GM12865 (cell line): ENCODE measurements at regions not wholly inside any gene's neighbourhood (a gene's known extent, or its start where the extent isn't known, plus 50 kb on each side); places are given as distances from the start of the nearest gene placed in this dataset.
A peak's percentile ranks its signal among the peaks of the same experiment; 100 is the strongest.

Source experiments
- DNase-seq: peaks from one replicate; pipeline ENCODE4 v3.0.0; 2010; ENCODE audit warnings: low read depth
- H3K4me3 ChIP-seq: 2 replicates; pipeline ENCODE4 v1.5.1; 2011; ENCODE audit warnings: mild to moderate bottlenecking, low read depth, low read length, control low read depth
- TF ChIP-seq, protein P1 (sequence below): IDR thresholded peaks from 2 replicates; pipeline ENCODE4 v1.5.1; 2011; ENCODE audit warnings: low read length, control low read depth, low read depth, inconsistent platforms; ENCODE audit not compliant: insufficient read depth; ENCODE audit errors: missing control alignments

DNA sequence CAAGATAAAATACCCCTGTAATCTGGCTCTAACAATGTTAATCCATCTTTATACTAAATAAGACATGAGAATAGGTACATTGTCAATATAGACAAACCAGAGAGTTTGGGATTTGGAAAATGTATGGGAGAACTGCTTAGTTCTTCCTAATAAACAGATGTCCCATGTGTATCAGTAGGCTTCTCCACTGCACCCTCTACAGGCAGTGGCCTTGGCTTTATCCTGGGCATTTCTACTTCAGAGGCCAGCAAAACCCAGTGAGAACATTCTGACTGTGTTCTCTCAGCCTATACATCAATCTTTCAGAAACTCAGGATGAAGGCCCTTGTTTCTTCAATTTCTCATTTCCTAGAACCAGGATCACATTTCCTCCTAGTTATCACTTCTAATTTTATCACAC lies 1167.5 kb upstream of the ACVR2A start:
- no peak overlapping the region for H3K4me3 ChIP-seq
- no peak for DNase-seq
- TF ChIP-seq, protein P1, sequence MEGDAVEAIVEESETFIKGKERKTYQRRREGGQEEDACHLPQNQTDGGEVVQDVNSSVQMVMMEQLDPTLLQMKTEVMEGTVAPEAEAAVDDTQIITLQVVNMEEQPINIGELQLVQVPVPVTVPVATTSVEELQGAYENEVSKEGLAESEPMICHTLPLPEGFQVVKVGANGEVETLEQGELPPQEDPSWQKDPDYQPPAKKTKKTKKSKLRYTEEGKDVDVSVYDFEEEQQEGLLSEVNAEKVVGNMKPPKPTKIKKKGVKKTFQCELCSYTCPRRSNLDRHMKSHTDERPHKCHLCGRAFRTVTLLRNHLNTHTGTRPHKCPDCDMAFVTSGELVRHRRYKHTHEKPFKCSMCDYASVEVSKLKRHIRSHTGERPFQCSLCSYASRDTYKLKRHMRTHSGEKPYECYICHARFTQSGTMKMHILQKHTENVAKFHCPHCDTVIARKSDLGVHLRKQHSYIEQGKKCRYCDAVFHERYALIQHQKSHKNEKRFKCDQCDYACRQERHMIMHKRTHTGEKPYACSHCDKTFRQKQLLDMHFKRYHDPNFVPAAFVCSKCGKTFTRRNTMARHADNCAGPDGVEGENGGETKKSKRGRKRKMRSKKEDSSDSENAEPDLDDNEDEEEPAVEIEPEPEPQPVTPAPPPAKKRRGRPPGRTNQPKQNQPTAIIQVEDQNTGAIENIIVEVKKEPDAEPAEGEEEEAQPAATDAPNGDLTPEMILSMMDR = no peak

DNA sequence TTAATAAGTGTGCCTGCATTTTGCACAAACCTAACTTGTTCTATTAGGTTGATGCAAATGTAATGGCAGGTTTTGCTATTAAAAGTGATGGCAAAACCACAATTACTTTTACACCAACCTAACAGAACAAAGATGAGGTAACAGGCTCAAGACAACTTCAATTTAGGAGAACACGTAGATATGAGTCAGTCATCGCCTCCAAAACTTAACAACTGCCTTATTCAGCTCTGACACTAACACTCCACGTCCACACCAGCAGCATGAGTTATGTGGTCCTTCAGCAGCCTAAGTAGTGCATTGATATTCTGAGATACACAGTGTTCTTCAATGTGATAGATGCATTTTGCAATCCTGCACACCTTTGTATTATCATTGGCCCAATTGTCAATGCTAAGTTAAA lies 1175.1 kb upstream of the ACVR2A start:
- no peak overlapping the region for H3K4me3 ChIP-seq
- TF ChIP-seq, protein P1 = no peak
- DNase-seq = no peak

- no peak for DNase-seq
- TF ChIP-seq, protein P1 = no peak
- no peak overlapping the region for H3K4me3 ChIP-seq
These were observed 1178.5 kb upstream of the ACVR2A start for GRCh38 chr2:146666340-146666739.

DNA sequence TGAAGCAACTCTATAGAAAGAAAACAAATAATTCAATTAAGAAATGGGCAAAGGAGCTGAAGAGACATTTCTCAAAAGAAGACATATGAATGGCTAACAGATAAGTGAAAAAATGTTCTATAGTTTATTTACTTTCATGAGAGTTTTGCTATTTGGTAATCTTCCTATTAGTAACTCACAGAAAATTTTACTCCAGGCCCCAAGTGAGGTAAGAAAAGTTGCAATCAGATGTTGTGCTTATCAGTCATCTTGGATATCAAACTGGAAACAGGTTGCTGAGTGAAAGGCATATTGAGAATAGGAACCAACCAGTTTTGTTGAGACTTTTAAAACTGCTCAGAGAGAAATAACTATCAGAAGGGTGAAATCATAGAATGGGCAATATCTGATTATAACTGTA lies 1179.0 kb upstream of the ACVR2A start:
- no peak for DNase-seq
- TF ChIP-seq, protein P1 = no peak
- no peak overlapping the region for H3K4me3 ChIP-seq

DNA sequence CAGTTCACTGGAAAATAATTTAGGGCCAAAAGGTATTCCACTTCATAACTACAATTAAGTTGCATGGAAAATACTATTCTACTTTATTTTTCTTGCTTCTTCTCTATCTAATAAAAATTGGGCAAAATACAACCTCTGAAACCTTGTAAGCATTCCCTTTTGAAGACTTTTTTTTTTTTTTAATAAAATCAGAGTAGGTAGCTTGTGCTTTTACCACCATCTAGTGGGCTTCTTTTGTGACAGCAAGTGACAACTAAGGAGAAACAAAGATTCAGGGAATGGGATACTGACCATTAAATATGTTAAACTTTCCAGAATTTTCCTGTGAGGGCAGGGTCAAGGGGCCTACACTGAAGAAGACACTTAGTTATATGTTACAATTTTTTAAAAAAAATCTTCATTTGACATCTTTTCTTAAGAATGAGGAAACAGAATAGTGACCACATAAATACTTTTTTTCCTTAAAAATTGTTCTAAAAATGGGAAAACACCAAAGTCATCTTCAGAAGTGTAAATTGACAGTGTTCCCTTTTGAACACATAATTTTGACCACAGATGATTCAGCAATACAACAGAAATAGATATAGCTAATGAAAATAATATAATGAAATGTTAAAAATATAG lies 1183.2 kb upstream of the ACVR2A start:
- peak; percentile 16 for DNase-seq
- TF ChIP-seq, protein P1 = peak; percentile 26
- no peak overlapping the region for H3K4me3 ChIP-seq

- DNase-seq = no peak
- H3K4me3 ChIP-seq = no peak overlapping the region
- TF ChIP-seq, protein P1 = no peak
These were observed 1184.9 kb upstream of the ACVR2A start for GRCh38 chr2:146659976-146660375.

GRCh38 chr2:146652311-146652710 lies 1192.5 kb upstream of the ACVR2A start:
- no peak for DNase-seq
- no peak overlapping the region for H3K4me3 ChIP-seq
- TF ChIP-seq, protein P1 = no peak
